COR-L47 (cell line): ENCODE measurements at regions not wholly inside any gene's neighbourhood (a gene's known extent, or its start where the extent isn't known, plus 50 kb on each side); places are given as distances from the start of the nearest gene placed in this dataset.

ENCODE experiments used
- DNase-seq: peaks from one replicate; lab custom pipeline; 2025; lab: John Stamatoyannopoulos, UW

DNA sequence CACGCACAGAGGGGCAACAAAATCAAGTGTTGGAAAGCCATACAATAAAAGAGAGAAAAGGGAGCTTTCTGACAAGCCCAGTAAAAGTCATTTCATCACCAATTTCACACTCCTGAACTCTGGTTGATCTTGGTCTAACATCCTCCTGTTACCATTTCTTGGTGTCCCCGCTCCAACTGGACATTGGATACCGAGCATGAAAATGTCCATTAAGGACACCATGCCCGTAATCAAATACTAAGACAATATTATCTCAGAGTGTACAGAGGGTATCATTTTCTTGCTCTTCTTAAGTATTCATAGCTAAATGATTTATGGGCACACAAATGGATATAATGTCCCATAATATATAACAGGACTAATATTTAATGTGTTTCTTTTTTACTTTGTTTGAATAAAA, 218.9 kb downstream of the EPHA4 start:
- no peak for DNase-seq

DNA sequence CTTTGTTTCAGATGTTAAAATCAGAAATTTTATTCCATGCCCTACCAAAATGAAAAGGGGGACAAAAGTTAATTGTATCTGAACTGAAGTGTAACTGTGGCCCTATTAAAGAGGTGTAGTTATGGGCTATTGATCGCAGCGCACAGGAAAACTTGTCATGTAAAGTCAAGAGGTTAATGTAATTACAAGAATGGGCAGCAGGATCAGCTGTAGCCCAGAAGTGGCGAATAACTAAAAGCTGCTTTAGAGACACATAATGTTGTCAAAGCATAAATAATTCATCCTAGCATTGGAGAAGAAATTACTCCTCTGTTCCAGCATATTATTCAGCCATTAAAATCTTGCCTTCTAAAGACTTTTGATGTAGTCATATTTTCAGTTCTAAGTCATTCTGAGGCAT, 211.8 kb downstream of the EPHA4 start:
- no peak for DNase-seq

DNA sequence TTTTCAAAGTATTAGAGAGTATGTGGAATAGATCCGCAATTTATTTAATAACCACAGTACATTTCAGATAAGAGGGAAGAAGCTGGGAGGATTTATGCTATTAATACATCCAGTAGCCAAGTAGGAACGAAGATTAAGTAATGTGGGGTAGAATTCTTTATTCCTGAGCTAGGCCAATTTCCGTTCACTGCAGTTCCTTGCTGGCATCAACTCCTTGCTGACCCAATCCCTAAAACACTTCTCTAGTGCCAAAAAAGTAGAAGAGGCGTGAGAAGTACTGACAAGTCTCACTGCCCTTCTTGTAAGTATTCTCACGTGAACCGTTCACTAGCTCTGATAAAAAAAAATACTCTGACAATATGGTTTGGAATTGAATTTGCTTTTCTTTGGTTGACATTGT, 211.4 kb downstream of the EPHA4 start:
- DNase-seq: no peak

DNA sequence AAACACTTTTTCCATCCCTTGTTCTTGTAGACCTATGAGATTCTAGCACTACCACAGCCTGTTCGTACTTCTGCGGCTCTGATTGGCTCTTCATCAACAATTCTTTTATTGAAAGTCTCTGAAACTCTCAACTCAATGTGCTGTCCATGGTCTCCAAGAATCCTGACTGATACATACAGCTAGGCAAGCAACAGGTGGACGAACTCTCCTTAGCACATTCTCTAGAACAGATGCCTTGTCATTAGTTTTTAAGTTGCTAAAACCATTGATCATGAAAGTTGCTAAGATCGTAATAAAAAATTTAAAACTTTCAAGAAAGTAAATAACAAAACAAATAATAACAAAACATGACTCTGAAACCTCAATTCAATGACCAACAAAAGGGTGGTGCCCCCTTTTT, 210.5 kb downstream of the EPHA4 start:
- DNase-seq: no peak

DNA sequence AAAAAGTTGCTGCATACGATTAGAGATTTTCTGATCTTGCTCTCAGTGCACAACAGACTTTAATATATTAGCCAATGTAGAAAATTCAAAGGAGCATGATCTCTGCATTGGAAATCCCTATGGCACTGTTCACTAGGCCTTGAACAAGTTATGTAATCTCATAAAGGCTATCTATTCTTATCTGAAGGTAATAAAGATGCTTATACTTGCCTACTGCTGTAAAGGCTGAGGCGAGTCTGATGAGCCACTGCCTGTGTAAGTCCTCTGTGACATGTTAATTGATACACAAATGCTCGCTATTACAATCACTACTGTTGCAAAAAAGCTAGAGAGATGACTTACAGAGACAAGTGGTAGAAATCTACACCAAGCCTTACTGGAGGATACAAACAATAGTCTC, 207.4 kb downstream of the EPHA4 start:
- no peak for DNase-seq
